B cell (primary cell): ENCODE measurements at regions not wholly inside any gene's neighbourhood (a gene's known extent, or its start where the extent isn't known, plus 50 kb on each side); places are given as distances from the start of the nearest gene placed in this dataset.

Source experiments
- EZH2 ChIP-seq: IDR thresholded peaks from 2 replicates; pipeline ENCODE4 v1.6.1; 2012; ENCODE audit warnings: borderline replicate concordance, low read depth, mild to moderate bottlenecking, moderate library complexity, low read length; ENCODE audit not compliant: insufficient read depth, poor library complexity, severe bottlenecking
- TF ChIP-seq, protein P1 (sequence below): fragments of 200-600 bp; IDR thresholded peaks from one replicate; pipeline ENCODE4 v1.8.0; 2022; ENCODE audit warnings: antibody characterized with exemption, mild to moderate bottlenecking

DNA sequence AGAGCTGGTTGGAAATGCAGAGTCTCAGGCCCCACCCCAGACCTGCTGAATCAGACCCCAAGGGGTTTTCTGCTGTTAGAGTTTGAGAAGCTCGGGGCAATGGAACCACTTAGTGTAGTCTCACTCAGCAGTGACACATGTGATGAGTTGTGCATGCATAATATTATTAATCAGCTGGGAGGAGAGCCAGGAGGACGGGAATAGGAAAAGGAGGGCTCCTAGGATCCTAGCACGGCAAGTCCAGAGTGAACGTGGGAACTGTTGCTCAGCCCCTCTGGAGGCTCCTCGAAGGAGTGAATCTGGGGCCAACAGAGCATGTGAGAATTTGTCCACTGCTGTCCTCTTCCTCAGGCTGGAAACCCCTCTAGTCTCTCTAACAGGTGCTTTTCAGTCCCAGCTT is 87.1 kb downstream of the HS1BP3 start:
- TF ChIP-seq, protein P1, sequence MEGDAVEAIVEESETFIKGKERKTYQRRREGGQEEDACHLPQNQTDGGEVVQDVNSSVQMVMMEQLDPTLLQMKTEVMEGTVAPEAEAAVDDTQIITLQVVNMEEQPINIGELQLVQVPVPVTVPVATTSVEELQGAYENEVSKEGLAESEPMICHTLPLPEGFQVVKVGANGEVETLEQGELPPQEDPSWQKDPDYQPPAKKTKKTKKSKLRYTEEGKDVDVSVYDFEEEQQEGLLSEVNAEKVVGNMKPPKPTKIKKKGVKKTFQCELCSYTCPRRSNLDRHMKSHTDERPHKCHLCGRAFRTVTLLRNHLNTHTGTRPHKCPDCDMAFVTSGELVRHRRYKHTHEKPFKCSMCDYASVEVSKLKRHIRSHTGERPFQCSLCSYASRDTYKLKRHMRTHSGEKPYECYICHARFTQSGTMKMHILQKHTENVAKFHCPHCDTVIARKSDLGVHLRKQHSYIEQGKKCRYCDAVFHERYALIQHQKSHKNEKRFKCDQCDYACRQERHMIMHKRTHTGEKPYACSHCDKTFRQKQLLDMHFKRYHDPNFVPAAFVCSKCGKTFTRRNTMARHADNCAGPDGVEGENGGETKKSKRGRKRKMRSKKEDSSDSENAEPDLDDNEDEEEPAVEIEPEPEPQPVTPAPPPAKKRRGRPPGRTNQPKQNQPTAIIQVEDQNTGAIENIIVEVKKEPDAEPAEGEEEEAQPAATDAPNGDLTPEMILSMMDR = no peak
- TF ChIP-seq EZH2 = no peak
